NCI-H748 (cell line): ENCODE measurements at regions not wholly inside any gene's neighbourhood (a gene's known extent, or its start where the extent isn't known, plus 50 kb on each side); places are given as distances from the start of the nearest gene placed in this dataset.
"Not testable (repeated sequence)": the region's sequence is repeated elsewhere in the genome, so short reads cannot be mapped to it uniquely, and the experiment has no call there.

Experiments used
- DNase-seq: peaks from one replicate; lab custom pipeline; 2025; ENCODE audit not compliant: unreplicated experiment; lab: John Stamatoyannopoulos, UW

DNA sequence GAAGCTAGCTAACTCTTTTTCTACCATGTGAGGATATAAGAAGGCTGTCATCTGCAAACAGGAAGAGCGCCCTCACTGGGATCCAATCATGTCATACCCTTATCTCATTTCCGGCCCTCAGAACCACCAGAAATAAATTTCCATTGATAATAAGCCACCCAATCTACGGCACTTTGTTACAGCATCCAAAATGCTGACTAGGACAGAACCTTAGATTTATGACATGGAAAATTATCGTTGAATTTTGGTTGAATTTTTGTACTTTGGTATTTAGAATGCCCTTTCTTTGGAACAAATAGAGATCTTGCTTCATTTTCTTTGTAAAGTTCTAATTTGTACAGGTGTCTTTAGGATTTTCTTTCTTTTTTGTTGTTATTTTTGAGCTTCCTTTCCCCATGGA, 53.3 kb upstream of the CYLC2 start:
- DNase-seq: no peak

GRCh38 chr9:102922526-102922925, 72.6 kb upstream of the CYLC2 start:
- peak; percentile 20 for DNase-seq

GRCh38 chr9:102911185-102911584, 83.9 kb upstream of the CYLC2 start:
- DNase-seq: no peak

DNA sequence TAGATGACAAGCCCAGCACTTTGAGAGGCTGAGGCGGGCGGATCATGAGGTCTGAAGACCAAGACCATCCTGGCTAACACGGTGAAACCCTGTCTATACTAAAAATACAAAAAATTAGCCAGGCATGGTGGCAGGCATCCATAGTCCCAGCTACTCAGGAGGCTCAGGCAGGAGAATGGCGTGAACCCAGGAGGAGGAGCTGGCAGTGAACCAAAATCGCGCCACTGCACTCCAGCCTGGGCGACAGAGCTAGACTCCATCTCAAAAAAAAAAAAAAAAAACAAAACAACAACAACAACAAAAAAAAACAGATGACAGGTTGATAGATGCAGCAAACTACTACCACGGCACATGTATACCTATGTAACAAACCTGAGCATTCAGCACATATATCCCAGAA, 89.3 kb upstream of the CYLC2 start:
- DNase-seq: not testable (repeated sequence)

- no peak for DNase-seq
These were observed 103.1 kb upstream of the CYLC2 start for GRCh38 chr9:102892025-102892424.

- not testable (repeated sequence) for DNase-seq
These were observed 106.4 kb upstream of the CYLC2 start for GRCh38 chr9:102888747-102889146.

DNA sequence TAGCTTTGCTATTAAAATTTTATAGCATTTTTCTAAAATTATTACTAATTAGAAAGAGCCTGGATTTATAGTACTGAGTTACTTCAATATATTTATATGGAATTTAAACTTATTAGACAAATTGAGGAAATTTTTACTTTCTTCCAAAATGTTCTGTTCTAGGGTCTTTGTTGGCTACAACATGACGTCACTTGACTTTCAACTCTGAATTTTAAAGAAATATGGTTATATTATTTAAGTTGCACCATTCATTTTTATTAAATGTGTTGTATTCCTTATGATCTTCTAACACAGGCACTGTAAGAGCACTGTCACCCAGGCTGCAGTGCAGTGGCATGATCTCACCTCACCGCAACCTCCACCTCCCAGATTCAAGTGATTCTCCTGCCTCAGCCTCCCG, 119.4 kb upstream of the CYLC2 start:
- DNase-seq: no peak

DNA sequence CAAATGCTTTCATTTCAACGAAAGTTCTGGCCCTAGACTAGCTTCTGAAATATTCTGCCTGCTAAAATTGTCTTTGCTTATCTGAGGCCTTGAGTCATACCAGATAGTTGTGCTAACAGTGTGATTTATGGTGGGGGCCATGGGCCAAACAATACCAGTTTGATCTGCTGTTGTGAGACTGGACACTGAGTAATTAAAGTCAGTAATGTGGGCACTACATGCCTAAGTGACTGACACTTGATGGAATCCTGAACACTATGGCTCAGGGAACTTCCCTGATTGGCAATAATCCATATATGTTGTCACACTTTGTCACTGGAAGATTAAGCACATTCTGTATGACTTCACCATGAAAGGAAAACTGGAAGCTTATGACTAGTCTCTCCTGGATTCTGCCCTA, 127.6 kb upstream of the CYLC2 start:
- no peak for DNase-seq

GRCh38 chr9:102862478-102862877, 132.7 kb upstream of the CYLC2 start:
- DNase-seq: no peak

GRCh38 chr9:102855641-102856040, 139.5 kb upstream of the CYLC2 start:
- DNase-seq: no peak

- DNase-seq: peak; percentile 38
These were observed 149.2 kb upstream of the CYLC2 start for GRCh38 chr9:102845827-102846371.

GRCh38 chr9:102844716-102845115, 150.4 kb upstream of the CYLC2 start:
- DNase-seq: no peak

DNA sequence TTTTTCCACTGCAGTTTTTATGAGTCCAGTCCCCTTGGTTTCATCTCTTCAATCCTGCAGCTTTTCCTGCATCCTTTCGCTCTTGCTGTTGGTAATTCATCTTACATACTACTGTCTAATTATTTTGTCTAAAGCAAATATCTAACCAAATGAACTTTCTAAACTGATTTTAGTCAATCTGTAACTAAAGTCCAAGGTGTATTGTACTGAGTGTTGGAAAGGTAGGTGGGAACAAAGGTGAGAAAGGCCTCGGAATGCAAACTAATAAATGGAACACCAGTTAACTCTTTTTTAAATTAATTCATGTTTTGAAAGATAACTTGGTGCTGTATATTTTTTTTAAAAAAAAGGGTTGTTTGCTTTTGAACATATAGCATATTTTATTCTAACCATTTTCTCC, 152.7 kb upstream of the CYLC2 start:
- DNase-seq: no peak

DNA sequence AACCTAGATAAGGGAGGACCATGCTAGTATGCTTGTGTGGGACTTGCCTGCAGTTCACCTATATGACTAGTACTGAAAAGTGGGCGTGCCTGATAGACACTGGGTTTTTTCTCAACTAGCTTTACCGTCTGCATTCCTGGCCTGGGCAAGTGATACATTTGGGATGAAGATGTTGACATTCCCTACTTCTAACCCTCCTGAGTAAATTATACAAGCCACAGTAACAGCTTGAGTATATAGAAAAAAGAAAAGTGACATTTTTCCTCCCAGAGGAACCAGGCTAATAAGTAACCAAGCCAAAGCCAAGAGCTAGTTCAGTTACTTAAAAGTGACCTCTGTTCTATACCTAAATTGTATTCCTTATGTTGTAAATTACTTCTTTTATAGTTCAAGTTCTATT, 153.8 kb upstream of the CYLC2 start:
- no peak for DNase-seq

- DNase-seq: no peak
These were observed 154.8 kb upstream of the CYLC2 start for GRCh38 chr9:102840335-102840734.

DNA sequence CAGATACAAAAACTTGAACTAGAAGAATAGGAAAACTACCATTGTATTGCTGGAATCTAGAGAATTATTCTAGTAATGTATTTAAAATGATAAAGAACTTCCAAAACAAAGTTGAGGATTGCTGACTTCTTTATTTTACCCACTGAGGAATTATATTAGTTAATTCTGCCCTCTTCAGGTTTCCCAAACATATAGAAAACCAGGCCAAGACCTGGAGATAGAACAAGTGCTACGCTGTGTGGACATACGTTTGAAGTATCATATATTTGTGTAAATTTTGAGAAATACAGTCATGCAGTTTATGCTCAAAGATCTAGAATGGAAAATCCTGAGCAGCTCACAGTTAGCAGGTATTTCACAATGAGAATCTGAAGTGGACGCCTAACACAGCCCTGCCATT, 162.3 kb upstream of the CYLC2 start:
- DNase-seq: peak; percentile 43

- no peak for DNase-seq
These were observed 198.9 kb upstream of the CYLC2 start for GRCh38 chr9:102796244-102796643.

- no peak for DNase-seq
These were observed 199.6 kb upstream of the CYLC2 start for GRCh38 chr9:102795532-102795931.

GRCh38 chr9:102779356-102779755, 215.8 kb upstream of the CYLC2 start:
- no peak for DNase-seq

DNA sequence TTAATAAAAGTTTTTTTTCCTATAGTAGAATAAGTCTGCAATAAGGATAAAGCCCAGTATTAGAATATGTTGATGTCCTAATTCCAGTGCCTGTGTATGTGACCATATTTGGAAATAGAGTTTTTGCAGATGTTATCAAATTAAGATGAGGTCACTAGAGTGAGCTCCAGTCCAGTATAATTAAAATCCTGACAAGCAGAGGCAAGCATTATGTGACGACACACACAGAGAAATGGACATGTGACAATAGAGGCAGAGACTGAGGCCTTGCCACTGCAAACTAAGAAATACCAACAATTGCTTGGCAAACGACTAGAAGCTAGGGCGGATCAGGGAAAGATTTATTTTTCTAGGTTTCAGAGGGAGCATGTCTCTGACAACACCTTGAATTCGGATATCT, 216.4 kb upstream of the CYLC2 start:
- no peak for DNase-seq

GRCh38 chr9:102770704-102771103, 224.4 kb upstream of the CYLC2 start:
- DNase-seq: no peak

DNA sequence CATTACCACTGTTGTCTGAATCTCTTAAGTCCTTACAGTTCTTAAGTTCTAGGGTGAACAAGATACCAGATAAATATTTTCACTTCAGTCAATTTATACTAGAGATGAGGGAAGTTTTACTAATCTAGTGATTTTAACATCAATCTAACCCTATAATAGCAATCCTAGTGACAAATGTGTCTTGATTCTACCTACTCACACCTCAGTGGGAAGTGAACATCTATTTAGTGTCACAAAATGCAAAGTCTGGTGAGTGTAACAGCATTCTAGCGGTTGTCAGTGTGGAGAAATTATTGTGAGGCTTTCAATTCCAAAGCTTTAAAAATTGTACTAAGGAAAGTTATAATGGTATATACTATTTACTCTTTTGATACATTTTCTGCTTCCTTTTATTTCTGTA, 225.8 kb upstream of the CYLC2 start:
- DNase-seq: no peak

DNA sequence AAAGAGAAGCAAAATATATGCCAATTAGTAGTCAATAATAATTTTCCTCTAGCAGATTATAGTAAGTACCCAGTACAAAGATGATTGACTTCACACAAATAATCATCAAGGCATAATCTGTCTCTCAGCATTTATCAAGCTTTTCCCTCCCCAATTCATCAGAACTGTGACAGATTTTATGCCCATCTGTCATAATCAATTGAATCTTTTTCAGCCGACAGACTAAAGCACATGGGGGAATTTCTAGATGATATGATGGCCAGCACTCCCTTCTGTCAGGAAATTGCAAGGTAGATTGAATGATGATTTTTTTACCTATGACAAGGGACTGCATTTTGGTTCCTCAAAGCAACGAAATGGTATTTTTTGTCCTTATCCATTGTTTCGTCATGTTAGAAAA, 227.1 kb upstream of the CYLC2 start:
- no peak for DNase-seq

GRCh38 chr9:102767076-102767475, 228.1 kb upstream of the CYLC2 start:
- no peak for DNase-seq
